Neural cell (in vitro differentiated cells): ENCODE measurements at regions not wholly inside any gene's neighbourhood (a gene's known extent, or its start where the extent isn't known, plus 50 kb on each side); places are given as distances from the start of the nearest gene placed in this dataset.

Experiments used
- CTCF ChIP-seq: fragments of 450-650 bp; IDR thresholded peaks from 2 replicates; pipeline ENCODE4 v1.5.1; 2014; ENCODE audit warnings: antibody characterized with exemption, mild to moderate bottlenecking, moderate library complexity; ENCODE audit not compliant: poor library complexity, severe bottlenecking
- EZH2 ChIP-seq: fragments of 200-600, 300-800 bp; shearing (Covaris generic), sonication (generic); IDR thresholded peaks from 2 replicates; pipeline ENCODE4 v1.6.1; 2014; ENCODE audit warnings: antibody characterized with exemption, low read length, borderline replicate concordance, mild to moderate bottlenecking; ENCODE audit not compliant: insufficient read depth, poor library complexity, severe bottlenecking
- MXI1 ChIP-seq: fragments of 450-650 bp; conservative IDR thresholded peaks from 2 replicates; pipeline ENCODE4 v1.6.1; 2014; ENCODE audit warnings: antibody characterized with exemption, mild to moderate bottlenecking; ENCODE audit not compliant: poor library complexity, severe bottlenecking
- POLR2AphosphoS5 ChIP-seq: IDR thresholded peaks from 2 replicates; pipeline ENCODE4 v1.6.1; 2012
- SMC3 ChIP-seq: fragments of 450-650 bp; conservative IDR thresholded peaks from 2 replicates; pipeline ENCODE4 v1.6.1; 2014; ENCODE audit warnings: antibody characterized with exemption, mild to moderate bottlenecking, moderate library complexity; ENCODE audit not compliant: poor library complexity
- TAF1 ChIP-seq: IDR thresholded peaks from 2 replicates; pipeline ENCODE4 v1.6.1; 2012; ENCODE audit warnings: low read depth

GRCh38 chr2:181384923-181385322, 72.3 kb upstream of the ITGA4 start:
- TF ChIP-seq CTCF, result no peak
- no peak for TF ChIP-seq MXI1
- no peak for TF ChIP-seq TAF1
- TF ChIP-seq EZH2, result no peak
- no peak for TF ChIP-seq POLR2AphosphoS5
- TF ChIP-seq SMC3, result no peak
